Central memory CD8-positive, alpha-beta T cell (primary cell): ENCODE measurements at regions not wholly inside any gene's neighbourhood (a gene's known extent, or its start where the extent isn't known, plus 50 kb on each side); places are given as distances from the start of the nearest gene placed in this dataset.
"Not testable (repeated sequence)": the region's sequence is repeated elsewhere in the genome, so short reads cannot be mapped to it uniquely, and the experiment has no call there.

Experiments
- ATAC-seq: fragments of 150-1000 bp; cut with Tn5 transposase; replicated peaks from 2 replicates; pipeline ENCODE4 v1.10.0; 2022; ENCODE audit warnings: mild to moderate bottlenecking, moderate FRiP score, moderate number of reproducible peaks; ENCODE audit not compliant: poor library complexity, severe bottlenecking; ENCODE audit errors: extremely low read depth
- DNase-seq, 2 donors: peaks; one replicate each; pipeline ENCODE4 v3.0.0; 2021; ENCODE audit warnings: low spot score in 2 of 2
- H3K27ac Mint-ChIP-seq: one replicate; pipeline ENCODE4 v1.8.0; 2022; ENCODE audit warnings: low read depth, mild to moderate bottlenecking, moderate library complexity, mixed read lengths
- H3K27me3 Mint-ChIP-seq: one replicate; pipeline ENCODE4 v1.8.0; 2022; ENCODE audit warnings: mixed read lengths
- H3K36me3 Mint-ChIP-seq: one replicate; pipeline ENCODE4 v1.8.0; 2022; ENCODE audit warnings: mild to moderate bottlenecking, moderate library complexity, mixed read lengths; ENCODE audit not compliant: insufficient read depth
- H3K4me1 Mint-ChIP-seq: one replicate; pipeline ENCODE4 v1.8.0; 2022; ENCODE audit warnings: mixed read lengths
- H3K4me3 Mint-ChIP-seq: one replicate; pipeline ENCODE4 v1.8.0; 2022; ENCODE audit warnings: mild to moderate bottlenecking, moderate library complexity, mixed read lengths
- H3K9me3 Mint-ChIP-seq: one replicate; pipeline ENCODE4 v1.8.0; 2022; ENCODE audit warnings: mixed read lengths

- no peak overlapping the region for H3K27ac Mint-ChIP-seq
- H3K27me3 Mint-ChIP-seq, result peaks cover 22% of the 10 kb centered on the region
Measured at GRCh38 chr9:71271602-71272001, 150.2 kb upstream of the TRPM3 start.

GRCh38 chr9:71270554-71270953, 149.1 kb upstream of the TRPM3 start:
- ATAC-seq (no peak), DNase-seq (no peak)
- Mint-ChIP-seq H3K4me3 (no peak overlapping the region), H3K36me3 (no peaks in the 10 kb centered on the region), H3K27me3 (peaks cover 13% of the 10 kb centered on the region), H3K9me3 (no peaks in the 10 kb centered on the region), H3K27ac (no peak overlapping the region), H3K4me1 (no peaks in the 10 kb centered on the region)

More at GRCh38 chr9:71271602-71272001, 150.2 kb upstream of the TRPM3 start:
- H3K36me3 Mint-ChIP-seq, result no peaks in the 10 kb centered on the region
- no peaks in the 10 kb centered on the region for H3K4me1 Mint-ChIP-seq
- ATAC-seq (no peak), DNase-seq (no peak)
- no peak overlapping the region for H3K4me3 Mint-ChIP-seq
- H3K9me3 Mint-ChIP-seq, result no peaks in the 10 kb centered on the region

- no peak for ATAC-seq
Measured at GRCh38 chr9:71269859-71270258, 148.4 kb upstream of the TRPM3 start.

GRCh38 chr9:71268871-71269635, 147.6 kb upstream of the TRPM3 start:
- Mint-ChIP-seq H3K27me3 (peaks cover 8% of the 10 kb centered on the region), H3K27ac (no peak overlapping the region), H3K9me3 (no peaks in the 10 kb centered on the region), H3K4me3 (no peak overlapping the region), H3K36me3 (no peaks in the 10 kb centered on the region), H3K4me1 (no peaks in the 10 kb centered on the region)
- DNase-seq, result no peak
- no peak for ATAC-seq

More at GRCh38 chr9:71269859-71270258, 148.4 kb upstream of the TRPM3 start:
- peaks cover 8% of the 10 kb centered on the region for H3K27me3 Mint-ChIP-seq
- no peaks in the 10 kb centered on the region for H3K9me3 Mint-ChIP-seq
- no peak for DNase-seq
- no peaks in the 10 kb centered on the region for H3K36me3 Mint-ChIP-seq
- no peaks in the 10 kb centered on the region for H3K4me1 Mint-ChIP-seq
- no peak overlapping the region for H3K4me3 Mint-ChIP-seq
- no peak overlapping the region for H3K27ac Mint-ChIP-seq

- H3K36me3 Mint-ChIP-seq, result no peaks in the 10 kb centered on the region
- no peak for ATAC-seq
- H3K9me3 Mint-ChIP-seq, result peaks cover 10% of the 10 kb centered on the region
- no peaks in the 10 kb centered on the region for H3K27me3 Mint-ChIP-seq
- H3K27ac Mint-ChIP-seq, result no peak overlapping the region
- H3K4me3 Mint-ChIP-seq, result no peak overlapping the region
- H3K4me1 Mint-ChIP-seq, result no peaks in the 10 kb centered on the region
- no peak for DNase-seq
Measured at GRCh38 chr9:71263451-71263850, 142.0 kb upstream of the TRPM3 start.

- not testable (repeated sequence) for ATAC-seq, H3K4me1 Mint-ChIP-seq, H3K9me3 Mint-ChIP-seq, H3K27me3 Mint-ChIP-seq, H3K27ac Mint-ChIP-seq, DNase-seq, H3K36me3 Mint-ChIP-seq, H3K4me3 Mint-ChIP-seq
Measured at GRCh38 chr9:71260419-71260818, 139.0 kb upstream of the TRPM3 start.

- Mint-ChIP-seq H3K27ac (no peak overlapping the region), H3K27me3 (no peaks in the 10 kb centered on the region), H3K4me3 (no peak overlapping the region), H3K9me3 (no peaks in the 10 kb centered on the region), H3K36me3 (no peaks in the 10 kb centered on the region), H3K4me1 (no peaks in the 10 kb centered on the region)
- ATAC-seq (no peak), DNase-seq (no peak)
Measured at GRCh38 chr9:71254592-71255277, 133.3 kb upstream of the TRPM3 start.

GRCh38 chr9:71253011-71253410, 131.6 kb upstream of the TRPM3 start:
- H3K36me3 Mint-ChIP-seq, result no peaks in the 10 kb centered on the region
- no peaks in the 10 kb centered on the region for H3K27me3 Mint-ChIP-seq
- ATAC-seq (no peak), DNase-seq (no peak)
- no peak overlapping the region for H3K4me3 Mint-ChIP-seq
- H3K9me3 Mint-ChIP-seq, result no peaks in the 10 kb centered on the region
- no peak overlapping the region for H3K27ac Mint-ChIP-seq
- H3K4me1 Mint-ChIP-seq, result no peaks in the 10 kb centered on the region

GRCh38 chr9:71250581-71250980, 129.2 kb upstream of the TRPM3 start:
- no peak for DNase-seq
- Mint-ChIP-seq H3K4me3 (no peak overlapping the region), H3K4me1 (no peaks in the 10 kb centered on the region), H3K27me3 (no peaks in the 10 kb centered on the region), H3K36me3 (no peaks in the 10 kb centered on the region), H3K27ac (no peak overlapping the region), H3K9me3 (no peaks in the 10 kb centered on the region)
- ATAC-seq, result no peak

GRCh38 chr9:71249729-71250317, 128.4 kb upstream of the TRPM3 start:
- H3K4me1 Mint-ChIP-seq, result no peaks in the 10 kb centered on the region
- ATAC-seq, result no peak
- H3K27ac Mint-ChIP-seq, result no peak overlapping the region
- peaks cover 6% of the 10 kb centered on the region for H3K27me3 Mint-ChIP-seq
- DNase-seq, result no peak
- H3K9me3 Mint-ChIP-seq, result no peaks in the 10 kb centered on the region
- H3K4me3 Mint-ChIP-seq, result no peak overlapping the region
- no peaks in the 10 kb centered on the region for H3K36me3 Mint-ChIP-seq

GRCh38 chr9:71245651-71246050, 124.2 kb upstream of the TRPM3 start:
- DNase-seq (no peak), ATAC-seq (no peak)
- Mint-ChIP-seq H3K27ac (no peak overlapping the region), H3K27me3 (peaks cover 26% of the 10 kb centered on the region), H3K4me1 (no peaks in the 10 kb centered on the region), H3K4me3 (no peak overlapping the region), H3K9me3 (no peaks in the 10 kb centered on the region), H3K36me3 (no peaks in the 10 kb centered on the region)

GRCh38 chr9:71243951-71244350, 122.5 kb upstream of the TRPM3 start:
- no peak for DNase-seq
- peaks cover 26% of the 10 kb centered on the region for H3K27me3 Mint-ChIP-seq
- H3K4me3 Mint-ChIP-seq, result no peak overlapping the region
- H3K9me3 Mint-ChIP-seq, result no peaks in the 10 kb centered on the region
- H3K36me3 Mint-ChIP-seq, result no peaks in the 10 kb centered on the region
- no peak for ATAC-seq
- H3K4me1 Mint-ChIP-seq, result no peaks in the 10 kb centered on the region
- no peak overlapping the region for H3K27ac Mint-ChIP-seq

- H3K36me3 Mint-ChIP-seq, result no peaks in the 10 kb centered on the region
- H3K27ac Mint-ChIP-seq, result no peak overlapping the region
- H3K4me3 Mint-ChIP-seq, result no peak overlapping the region
- H3K27me3 Mint-ChIP-seq, result peaks cover 26% of the 10 kb centered on the region
- no peak for ATAC-seq
- no peaks in the 10 kb centered on the region for H3K4me1 Mint-ChIP-seq
- no peaks in the 10 kb centered on the region for H3K9me3 Mint-ChIP-seq
- DNase-seq, result no peak
Measured at GRCh38 chr9:71242081-71242480, 120.7 kb upstream of the TRPM3 start.
